ENCODE measurements at regions not wholly inside any gene's neighbourhood (a gene's known extent, or its start where the extent isn't known, plus 50 kb on each side); places are given as distances from the start of the nearest gene placed in this dataset.

DNA sequence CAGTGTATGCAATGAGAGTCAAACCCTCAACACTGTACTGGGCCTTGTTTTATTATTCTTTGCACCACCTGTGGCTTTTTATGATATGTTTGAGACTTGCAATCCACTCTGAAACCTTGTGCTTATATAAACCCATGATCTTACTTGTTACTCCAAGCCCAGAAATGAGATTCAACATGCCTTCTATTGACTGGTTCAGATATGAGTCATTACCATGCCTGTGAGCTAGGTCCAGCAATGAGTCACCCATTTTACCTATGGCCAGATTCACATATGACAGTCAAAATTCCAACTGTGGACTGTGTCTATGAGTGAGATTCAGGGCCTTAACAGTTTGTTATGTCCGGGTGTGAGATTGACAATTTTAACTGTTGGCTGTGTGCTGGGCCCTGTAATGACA, 1846.1 kb downstream of the TP53TG3F start:
- DNase-seq (ENCODE audit: low read depth): no peak
- no peak overlapping the region for H3K4me3 ChIP-seq (ENCODE audit: low read depth, low read length)
- TF ChIP-seq, protein P1, sequence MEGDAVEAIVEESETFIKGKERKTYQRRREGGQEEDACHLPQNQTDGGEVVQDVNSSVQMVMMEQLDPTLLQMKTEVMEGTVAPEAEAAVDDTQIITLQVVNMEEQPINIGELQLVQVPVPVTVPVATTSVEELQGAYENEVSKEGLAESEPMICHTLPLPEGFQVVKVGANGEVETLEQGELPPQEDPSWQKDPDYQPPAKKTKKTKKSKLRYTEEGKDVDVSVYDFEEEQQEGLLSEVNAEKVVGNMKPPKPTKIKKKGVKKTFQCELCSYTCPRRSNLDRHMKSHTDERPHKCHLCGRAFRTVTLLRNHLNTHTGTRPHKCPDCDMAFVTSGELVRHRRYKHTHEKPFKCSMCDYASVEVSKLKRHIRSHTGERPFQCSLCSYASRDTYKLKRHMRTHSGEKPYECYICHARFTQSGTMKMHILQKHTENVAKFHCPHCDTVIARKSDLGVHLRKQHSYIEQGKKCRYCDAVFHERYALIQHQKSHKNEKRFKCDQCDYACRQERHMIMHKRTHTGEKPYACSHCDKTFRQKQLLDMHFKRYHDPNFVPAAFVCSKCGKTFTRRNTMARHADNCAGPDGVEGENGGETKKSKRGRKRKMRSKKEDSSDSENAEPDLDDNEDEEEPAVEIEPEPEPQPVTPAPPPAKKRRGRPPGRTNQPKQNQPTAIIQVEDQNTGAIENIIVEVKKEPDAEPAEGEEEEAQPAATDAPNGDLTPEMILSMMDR (IDR thresholded peaks at IDR 0.05; ENCODE audit: low read depth, low read length, missing control alignments): no peak

DNA sequence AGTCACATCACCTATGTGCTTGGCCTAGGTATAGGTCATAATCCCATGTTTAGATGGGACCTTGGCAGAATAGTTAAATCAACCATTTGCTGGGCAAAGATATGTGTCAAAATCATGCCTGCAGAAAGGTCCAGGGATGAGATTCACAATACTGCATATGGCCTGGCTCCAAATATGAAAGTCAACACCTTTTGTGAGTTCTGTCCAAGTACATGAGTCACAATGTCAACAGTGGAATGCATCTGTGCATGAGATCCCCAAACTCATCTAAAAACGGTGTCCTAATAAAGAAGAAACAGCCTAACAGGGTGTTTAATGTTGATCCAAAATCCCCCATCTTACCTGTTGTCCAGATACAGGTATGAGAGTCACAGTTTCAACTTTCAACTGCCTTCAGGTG, 1847.5 kb downstream of the TP53TG3F start:
- TF ChIP-seq, protein P1 (IDR thresholded peaks at IDR 0.05; ENCODE audit: low read depth, low read length, missing control alignments): no peak
- DNase-seq (ENCODE audit: low read depth): no peak
- no peak overlapping the region for H3K4me3 ChIP-seq (ENCODE audit: low read depth, low read length)

DNA sequence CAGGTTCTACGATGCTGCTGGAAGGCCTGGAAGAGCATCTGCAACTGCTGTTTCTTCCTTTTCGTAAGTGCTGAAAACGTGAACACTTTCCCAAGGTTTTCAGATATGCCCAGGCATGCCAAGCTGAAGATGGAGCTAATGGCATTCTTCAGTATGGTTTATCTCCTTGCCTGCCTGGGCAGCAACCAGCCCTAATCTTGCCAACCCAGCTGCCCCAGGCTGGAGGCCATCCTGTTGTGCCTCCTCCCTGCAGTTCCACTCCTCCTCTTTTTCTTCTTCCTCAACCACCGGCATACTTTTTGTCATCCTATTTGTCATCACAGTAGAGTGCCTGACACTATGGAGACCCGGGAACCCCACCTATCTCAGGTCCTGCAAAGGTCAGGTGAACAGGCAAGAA, 1849.3 kb downstream of the TP53TG3F start:
- TF ChIP-seq, protein P1 (IDR thresholded peaks at IDR 0.05; ENCODE audit: low read depth, low read length, missing control alignments): no peak
- DNase-seq (ENCODE audit: low read depth): no peak
- H3K4me3 ChIP-seq (ENCODE audit: low read depth, low read length): no peak overlapping the region

DNA sequence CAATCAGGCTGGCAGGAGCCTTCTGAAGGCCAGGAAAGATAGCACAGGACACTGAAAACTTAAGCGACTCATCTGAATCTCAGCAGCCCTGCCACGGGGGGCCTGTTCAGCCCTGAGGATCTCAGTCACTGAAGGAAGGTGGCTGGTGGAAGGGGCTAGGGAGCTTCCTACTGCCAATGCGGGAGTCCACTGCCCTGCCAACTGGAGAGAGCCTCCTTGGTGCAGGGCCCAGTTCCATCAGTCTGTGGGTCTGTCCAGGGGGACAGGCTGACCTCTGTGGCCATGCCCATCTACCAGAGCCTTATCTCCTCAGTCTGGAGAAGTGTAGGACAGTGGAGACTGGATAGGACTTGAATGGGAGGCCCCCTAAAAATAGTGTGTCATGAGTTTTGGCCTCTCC, 1851.6 kb downstream of the TP53TG3F start:
- no peak for DNase-seq (ENCODE audit: low read depth)
- H3K4me3 ChIP-seq (ENCODE audit: low read depth, low read length): no peak overlapping the region
- TF ChIP-seq, protein P1 (IDR thresholded peaks at IDR 0.05; ENCODE audit: low read depth, low read length, missing control alignments): no peak

DNA sequence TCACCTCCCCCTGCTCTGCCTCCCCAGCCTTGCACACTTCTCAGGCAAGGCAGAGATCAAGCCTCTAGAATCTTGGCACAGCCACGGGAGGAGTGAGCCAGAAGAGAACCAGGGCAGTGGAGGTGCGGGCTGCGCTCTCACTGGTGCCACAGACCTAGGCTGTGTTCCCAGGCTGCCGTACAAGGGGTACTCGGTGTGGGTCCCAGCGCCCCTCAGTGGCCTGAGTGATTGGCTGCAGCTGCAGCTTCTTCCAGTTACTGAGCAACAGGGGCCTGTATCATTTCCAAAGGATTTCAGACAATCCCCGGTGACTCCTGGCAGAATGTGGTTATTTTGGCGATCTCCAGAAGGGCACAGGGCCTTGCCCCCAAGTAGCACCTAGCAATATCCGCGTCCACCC, 1852.1 kb downstream of the TP53TG3F start:
- no peak overlapping the region for H3K4me3 ChIP-seq (ENCODE audit: low read depth, low read length)
- TF ChIP-seq, protein P1 (IDR thresholded peaks at IDR 0.05; ENCODE audit: low read depth, low read length, missing control alignments): no peak
- no peak for DNase-seq (ENCODE audit: low read depth)

DNA sequence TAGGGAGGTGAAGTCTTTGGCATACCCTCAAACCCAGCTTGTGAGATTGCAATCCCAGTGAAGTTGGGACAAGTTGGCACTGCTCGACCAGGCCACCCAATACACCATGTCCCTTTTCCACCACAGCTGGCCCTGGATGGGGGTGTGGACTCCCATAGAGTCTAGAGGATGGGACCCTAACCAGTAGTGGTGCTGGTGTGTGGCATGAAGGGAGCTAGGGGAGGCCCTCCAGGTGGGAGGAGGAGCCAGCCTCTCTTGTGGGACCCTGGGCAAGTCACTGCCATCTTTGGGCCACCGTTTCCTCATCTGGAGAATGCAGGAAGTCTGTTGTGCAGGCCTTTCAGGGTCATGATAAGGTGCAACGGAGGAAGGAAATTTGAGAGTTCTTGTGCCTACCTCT, 1854.9 kb downstream of the TP53TG3F start:
- TF ChIP-seq, protein P1 (IDR thresholded peaks at IDR 0.05; ENCODE audit: low read depth, low read length, missing control alignments): no peak
- DNase-seq (ENCODE audit: low read depth): no peak
- no peak overlapping the region for H3K4me3 ChIP-seq (ENCODE audit: low read depth, low read length)

DNA sequence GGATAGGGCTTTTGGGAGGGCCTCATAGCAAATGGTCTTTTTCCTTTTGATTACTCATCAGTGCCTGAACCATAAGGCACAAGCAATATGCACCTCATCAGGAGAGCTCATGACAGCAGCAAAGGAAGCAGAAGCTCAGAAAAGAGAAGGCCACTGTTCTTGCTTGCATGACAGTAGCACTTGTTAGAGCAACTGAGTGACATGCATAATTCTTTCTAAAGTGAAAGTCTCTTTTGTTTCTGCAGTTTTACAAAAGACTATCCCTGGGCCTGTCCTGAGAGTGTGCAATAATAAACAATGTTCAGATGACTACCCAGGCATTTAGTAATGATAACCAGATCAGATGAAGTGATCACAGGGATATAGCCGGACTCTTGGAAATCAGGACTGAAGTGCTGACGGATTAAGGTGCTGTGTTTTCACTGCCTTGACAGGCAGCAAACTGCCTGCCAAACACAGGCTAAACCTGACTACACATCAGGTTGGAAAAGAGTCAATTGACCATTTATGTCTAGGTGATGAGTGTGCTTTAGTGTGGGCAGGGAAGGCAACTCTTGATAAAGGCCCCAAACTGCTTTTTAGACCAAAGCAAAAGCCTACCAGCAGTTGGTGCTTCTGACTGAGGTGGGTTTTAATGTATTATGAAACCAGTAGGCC, 1860.3 kb downstream of the TP53TG3F start:
- no peak for DNase-seq (ENCODE audit: low read depth)
- no peak overlapping the region for H3K4me3 ChIP-seq (ENCODE audit: low read depth, low read length)
- TF ChIP-seq, protein P1 (IDR thresholded peaks at IDR 0.05; ENCODE audit: low read depth, low read length, missing control alignments): no peak

Data from GM12864 (cell line).